Testis (tissue), 2 donors: ENCODE measurements at regions not wholly inside any gene's neighbourhood (a gene's known extent, or its start where the extent isn't known, plus 50 kb on each side); places are given as distances from the start of the nearest gene placed in this dataset.

Experiments used
- DNase-seq: peaks from one replicate; pipeline ENCODE4 v3.0.0-alpha.2; 2019
- H3K27ac ChIP-seq, 2 donors: fragments of 200-600 bp; sonication (generic); one replicate each; pipeline ENCODE4 v1.5.1; 2019
- H3K27me3 ChIP-seq: fragments of 200-600 bp; sonication (generic); one replicate; pipeline ENCODE4 v1.5.1; 2019
- H3K36me3 ChIP-seq: fragments of 200-600 bp; sonication (generic); one replicate; pipeline ENCODE4 v1.5.1; 2017; ENCODE audit warnings: low read depth; ENCODE audit errors: missing control alignments
- H3K4me1 ChIP-seq: fragments of 200-600 bp; sonication (generic); one replicate; pipeline ENCODE4 v1.5.1; 2019
- H3K4me3 ChIP-seq, 2 donors: fragments of 200-600 bp; sonication (generic); one replicate each; pipeline ENCODE4 v1.5.1; 2017 to 2019
- H3K9me3 ChIP-seq: fragments of 200-600 bp; sonication (generic); one replicate; pipeline ENCODE4 v1.5.1; 2017
- POLR2A ChIP-seq: fragments of 450-650 bp; IDR thresholded peaks from one replicate; pipeline ENCODE4 v1.6.1; 2017; ENCODE audit warnings: antibody characterized with exemption, mild to moderate bottlenecking, moderate library complexity
- WGBS, 2 donors: methylation state at CpG; one replicate each; pipeline ENCODE4 v1.1.5; 2018; 5-methylcytosine and 5-hydroxymethylcytosine counted together
- intact Hi-C: fragments of 100-400 bp; cut with DNase I; formaldehyde crosslinking; loops from one replicate; pipeline ENCODE4 v1.15.1; 2023; ENCODE audit warnings: low total_unique reads
- TF ChIP-seq, protein P1 (sequence below), 3 experiments: fragments of 450-650 bp in 2 of 3; fragments of 200-600 bp in 1 of 3; sonication (generic) in 1 of 3; IDR thresholded peaks; one replicate each; pipeline ENCODE4 v1.5.1; 2016 to 2019; ENCODE audit warnings: antibody characterized with exemption in 3 of 3, mild to moderate bottlenecking in 2 of 3, moderate library complexity in 1 of 3

DNA sequence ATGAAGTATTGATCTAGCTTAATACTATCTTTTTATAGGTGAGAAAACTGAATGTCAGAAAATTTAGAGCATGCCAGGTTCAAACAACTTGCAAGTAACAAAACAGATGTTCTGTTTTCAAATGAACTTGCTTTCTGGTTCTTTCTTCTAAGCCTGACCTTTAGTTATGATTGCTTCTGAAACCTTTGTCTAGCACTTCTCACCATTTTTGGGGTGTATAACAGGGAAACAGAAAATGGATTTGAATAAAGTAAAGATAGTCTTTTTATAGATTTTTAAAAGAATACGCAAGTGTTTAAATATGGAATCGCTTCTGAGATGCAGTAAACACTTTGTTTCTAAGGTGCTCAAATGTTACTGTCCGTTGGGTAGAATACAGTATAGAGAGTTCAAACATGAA, 687.2 kb upstream of the CPEB2 start:
- intact Hi-C loops, result no loop called here
- WGBS, 2 donors, result 76 to 87% methylated on average over 3 of the region's 3 CpGs
- no peak for DNase-seq

DNA sequence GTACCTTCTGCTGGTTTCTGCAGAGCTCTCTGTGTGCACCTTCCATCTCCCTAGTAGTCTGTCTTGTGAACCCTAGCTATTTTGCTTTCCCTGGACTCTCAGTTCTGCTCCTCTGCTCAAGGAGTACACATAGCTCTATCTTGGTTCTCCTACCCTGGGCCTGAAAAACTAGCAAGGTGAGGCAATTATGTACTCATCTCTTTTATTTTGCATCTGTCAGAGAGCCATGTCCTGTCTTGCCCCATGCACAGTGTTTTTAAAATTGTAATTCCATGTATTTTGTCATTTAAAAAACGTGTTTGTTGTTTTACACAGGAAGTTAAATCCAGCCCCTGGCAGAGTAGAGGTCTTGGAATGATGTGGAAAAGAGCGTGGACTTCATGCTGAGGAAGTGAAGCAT, 684.9 kb upstream of the CPEB2 start:
- no peak for DNase-seq
- no peaks in the 10 kb centered on the region for H3K27me3 ChIP-seq
- H3K4me1 ChIP-seq, result no peaks in the 10 kb centered on the region
- intact Hi-C loops, result no loop called here
- H3K27ac ChIP-seq, result no peak overlapping the region
- WGBS, 2 donors, result 76 to 78% methylated on average over 2 of the region's 2 CpGs
- no peaks in the 10 kb centered on the region for H3K9me3 ChIP-seq
- H3K4me3 ChIP-seq, result no peak overlapping the region
- no peaks in the 10 kb centered on the region for H3K36me3 ChIP-seq
- TF ChIP-seq POLR2A, result no peak
- TF ChIP-seq, protein P1, sequence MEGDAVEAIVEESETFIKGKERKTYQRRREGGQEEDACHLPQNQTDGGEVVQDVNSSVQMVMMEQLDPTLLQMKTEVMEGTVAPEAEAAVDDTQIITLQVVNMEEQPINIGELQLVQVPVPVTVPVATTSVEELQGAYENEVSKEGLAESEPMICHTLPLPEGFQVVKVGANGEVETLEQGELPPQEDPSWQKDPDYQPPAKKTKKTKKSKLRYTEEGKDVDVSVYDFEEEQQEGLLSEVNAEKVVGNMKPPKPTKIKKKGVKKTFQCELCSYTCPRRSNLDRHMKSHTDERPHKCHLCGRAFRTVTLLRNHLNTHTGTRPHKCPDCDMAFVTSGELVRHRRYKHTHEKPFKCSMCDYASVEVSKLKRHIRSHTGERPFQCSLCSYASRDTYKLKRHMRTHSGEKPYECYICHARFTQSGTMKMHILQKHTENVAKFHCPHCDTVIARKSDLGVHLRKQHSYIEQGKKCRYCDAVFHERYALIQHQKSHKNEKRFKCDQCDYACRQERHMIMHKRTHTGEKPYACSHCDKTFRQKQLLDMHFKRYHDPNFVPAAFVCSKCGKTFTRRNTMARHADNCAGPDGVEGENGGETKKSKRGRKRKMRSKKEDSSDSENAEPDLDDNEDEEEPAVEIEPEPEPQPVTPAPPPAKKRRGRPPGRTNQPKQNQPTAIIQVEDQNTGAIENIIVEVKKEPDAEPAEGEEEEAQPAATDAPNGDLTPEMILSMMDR (IDR thresholded peaks at IDR 0.05), result no peak

More for the DNA sequence above, 687.2 kb upstream of the CPEB2 start:
- no peaks in the 10 kb centered on the region for H3K4me1 ChIP-seq
- no peaks in the 10 kb centered on the region for H3K9me3 ChIP-seq
- no peak for TF ChIP-seq POLR2A
- TF ChIP-seq, protein P1 (IDR thresholded peaks at IDR 0.05), result no peak
- no peaks in the 10 kb centered on the region for H3K27me3 ChIP-seq
- H3K4me3 ChIP-seq, result no peak overlapping the region
- no peaks in the 10 kb centered on the region for H3K36me3 ChIP-seq
- H3K27ac ChIP-seq, result no peak overlapping the region

DNA sequence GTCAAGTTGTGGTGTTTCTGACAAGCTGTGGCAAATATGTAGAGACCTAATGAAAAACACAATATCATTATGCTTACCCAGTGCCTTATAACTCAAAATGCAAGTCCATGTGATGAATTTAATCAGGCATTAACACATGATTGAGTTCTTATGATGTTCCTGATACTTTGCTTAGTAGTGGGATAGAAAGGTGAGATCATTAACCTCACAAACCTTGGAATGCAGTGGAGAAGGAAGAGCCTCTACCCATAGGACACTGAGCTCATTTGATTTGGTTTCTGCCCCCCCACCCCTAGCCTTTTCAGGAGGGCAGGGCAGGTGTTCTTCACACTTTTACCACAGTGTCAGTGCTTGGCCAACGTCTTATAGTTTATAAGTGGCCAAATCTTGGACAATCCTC, 683.6 kb upstream of the CPEB2 start:
- Histone ChIP-seq H3K36me3 (no peaks in the 10 kb centered on the region), H3K4me3 (no peak overlapping the region), H3K27me3 (no peaks in the 10 kb centered on the region), H3K4me1 (no peaks in the 10 kb centered on the region), H3K27ac (no peak overlapping the region), H3K9me3 (no peaks in the 10 kb centered on the region)
- intact Hi-C loops, result no loop called here
- no peak for DNase-seq
- 69 to 74% methylated on average over 1 of the region's 1 CpG for WGBS, 2 donors
- TF ChIP-seq, protein P1 (IDR thresholded peaks at IDR 0.05), result no peak
- TF ChIP-seq POLR2A, result no peak

DNA sequence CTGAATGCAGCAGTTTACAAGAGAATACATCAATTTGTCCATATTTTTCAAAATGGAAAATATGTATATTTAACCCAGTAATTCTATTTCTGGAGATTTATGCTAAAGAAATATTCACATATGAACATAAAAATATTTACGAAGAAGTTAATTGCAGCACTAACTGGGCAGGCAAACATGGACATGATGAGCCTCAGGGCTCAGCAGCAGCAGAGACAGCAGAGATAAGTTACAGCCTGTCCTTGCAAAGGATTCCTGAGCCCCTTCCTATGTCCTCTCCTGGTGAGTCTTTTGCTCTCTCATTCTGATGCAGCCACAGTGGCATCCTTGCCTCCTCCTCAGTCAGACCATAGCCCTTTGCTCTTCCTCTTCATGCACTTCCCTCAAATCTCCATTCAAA, 680.6 kb upstream of the CPEB2 start:
- Histone ChIP-seq H3K27ac (no peak overlapping the region), H3K9me3 (no peaks in the 10 kb centered on the region), H3K4me1 (no peaks in the 10 kb centered on the region), H3K4me3 (no peak overlapping the region), H3K36me3 (no peaks in the 10 kb centered on the region), H3K27me3 (no peaks in the 10 kb centered on the region)
- DNase-seq, result no peak
- intact Hi-C loops, result no loop called here
- TF ChIP-seq, protein P1 (IDR thresholded peaks at IDR 0.05), result no peak
- TF ChIP-seq POLR2A, result no peak
- 86 to 91% methylated on average over 1 of the region's 1 CpG for WGBS, 2 donors

- Histone ChIP-seq H3K36me3 (no peaks in the 10 kb centered on the region), H3K4me3 (no peak overlapping the region), H3K27me3 (no peaks in the 10 kb centered on the region), H3K27ac (no peak overlapping the region), H3K4me1 (no peaks in the 10 kb centered on the region), H3K9me3 (no peaks in the 10 kb centered on the region)
- no peak for DNase-seq
- intact Hi-C loops, result no loop called here
- TF ChIP-seq, protein P1 (IDR thresholded peaks at IDR 0.05), result no peak
- TF ChIP-seq POLR2A, result no peak
- WGBS, 2 donors, result 74 to 92% methylated on average over 2 of the region's 2 CpGs
Observed at GRCh38 chr4:14323191-14323590, 679.1 kb upstream of the CPEB2 start.
